ENCODE measurements at regions not wholly inside any gene's neighbourhood (a gene's known extent, or its start where the extent isn't known, plus 50 kb on each side); places are given as distances from the start of the nearest gene placed in this dataset.

DNA sequence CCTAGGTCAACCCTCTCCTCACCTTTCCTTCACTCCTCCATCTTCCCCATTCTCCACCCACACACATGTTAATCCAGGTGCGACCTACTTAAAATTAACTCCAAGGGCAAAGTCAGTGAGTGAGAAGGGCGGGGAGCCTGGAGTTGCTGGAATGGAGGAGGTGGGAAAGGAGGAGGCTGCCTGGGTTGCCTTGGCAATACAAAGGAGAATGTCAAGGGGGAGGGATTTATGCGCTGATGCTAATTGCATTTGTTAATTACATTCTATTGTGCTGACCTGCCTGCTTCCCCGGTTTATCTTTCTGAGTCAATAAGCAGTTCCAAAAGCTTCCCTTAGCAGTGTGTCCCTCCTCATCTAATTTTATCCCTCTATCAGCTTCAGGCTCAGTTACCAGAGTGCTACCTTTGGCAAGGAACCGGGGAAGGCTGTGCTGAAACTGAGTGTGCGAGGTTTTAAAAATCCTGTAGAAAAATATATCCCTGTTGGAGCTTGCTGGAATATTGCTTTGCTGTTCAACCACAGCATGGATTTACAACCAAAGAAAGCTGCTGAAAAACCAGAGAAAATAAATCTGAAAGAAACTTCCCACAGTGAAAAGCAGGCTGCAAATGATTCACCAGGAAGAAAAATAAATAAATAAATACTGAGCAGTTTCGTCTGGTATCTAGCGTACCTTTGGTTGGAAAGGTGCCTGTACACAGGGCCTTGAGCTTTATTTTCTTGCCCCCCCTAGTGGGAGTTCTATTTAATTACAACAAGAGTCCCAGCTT lies 113.2 kb upstream of the DGKB start:
- peak; percentile 81 for TF ChIP-seq CTCF (conservative IDR thresholded peaks at IDR 0.05; ENCODE audit: low read depth, low read length)
- H2AFZ ChIP-seq (ENCODE audit: low read depth), result peak overlapping the region; percentile 77
- H3K4me2 ChIP-seq, result peak overlapping the region; percentile 30
- no peak overlapping the region for H3K4me3 ChIP-seq (IDR thresholded peaks at IDR 0.05; ENCODE audit: insufficient read depth, low read depth, low read length)
- no peaks in the 10 kb centered on the region for H4K20me1 ChIP-seq (ENCODE audit: insufficient read depth)
- no peaks in the 10 kb centered on the region for H3K79me2 ChIP-seq (ENCODE audit: insufficient read depth, low read depth)
- no peak overlapping the region for H3K9ac ChIP-seq
- H3K27me3 ChIP-seq (ENCODE audit: insufficient read depth, low read depth), result no peaks in the 10 kb centered on the region
- peaks cover 8% of the 10 kb centered on the region for H3K4me1 ChIP-seq (ENCODE audit: low read depth, poor library complexity, severe bottlenecking)
- no peaks in the 10 kb centered on the region for H3K36me3 ChIP-seq (ENCODE audit: insufficient read depth)
- H3K27ac ChIP-seq, result no peak overlapping the region

DNA sequence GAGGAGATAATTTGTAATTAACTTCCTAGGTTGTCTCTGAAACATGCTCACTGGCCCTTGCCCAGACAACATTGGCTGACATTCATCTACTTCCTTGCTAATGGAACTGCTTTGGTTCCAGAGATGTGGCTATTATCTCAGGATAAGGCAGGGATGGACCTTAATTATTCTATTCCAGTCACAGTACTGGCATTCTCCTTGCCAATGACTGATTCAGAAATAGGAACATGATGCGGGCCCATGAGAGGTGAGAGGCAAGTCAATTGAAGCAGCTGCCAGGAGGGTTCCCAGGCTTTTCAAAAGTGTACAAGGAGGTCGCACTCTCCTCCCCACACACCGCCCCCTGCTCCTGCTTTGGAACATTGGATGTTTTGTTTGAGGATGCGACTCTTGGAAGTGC lies 109.6 kb upstream of the DGKB start:
- no peak overlapping the region for H3K9ac ChIP-seq
- H3K4me3 ChIP-seq (IDR thresholded peaks at IDR 0.05; ENCODE audit: insufficient read depth, low read depth, low read length), result no peak overlapping the region
- H3K36me3 ChIP-seq (ENCODE audit: insufficient read depth), result no peaks in the 10 kb centered on the region
- H2AFZ ChIP-seq (ENCODE audit: low read depth), result no peak overlapping the region
- no peak for TF ChIP-seq CTCF (conservative IDR thresholded peaks at IDR 0.05; ENCODE audit: low read depth, low read length)
- no peaks in the 10 kb centered on the region for H4K20me1 ChIP-seq (ENCODE audit: insufficient read depth)
- no peaks in the 10 kb centered on the region for H3K79me2 ChIP-seq (ENCODE audit: insufficient read depth, low read depth)
- no peak overlapping the region for H3K4me2 ChIP-seq
- no peaks in the 10 kb centered on the region for H3K27me3 ChIP-seq (ENCODE audit: insufficient read depth, low read depth)
- H3K4me1 ChIP-seq (ENCODE audit: low read depth, poor library complexity, severe bottlenecking), result peaks cover 8% of the 10 kb centered on the region
- H3K27ac ChIP-seq, result no peak overlapping the region

DNA sequence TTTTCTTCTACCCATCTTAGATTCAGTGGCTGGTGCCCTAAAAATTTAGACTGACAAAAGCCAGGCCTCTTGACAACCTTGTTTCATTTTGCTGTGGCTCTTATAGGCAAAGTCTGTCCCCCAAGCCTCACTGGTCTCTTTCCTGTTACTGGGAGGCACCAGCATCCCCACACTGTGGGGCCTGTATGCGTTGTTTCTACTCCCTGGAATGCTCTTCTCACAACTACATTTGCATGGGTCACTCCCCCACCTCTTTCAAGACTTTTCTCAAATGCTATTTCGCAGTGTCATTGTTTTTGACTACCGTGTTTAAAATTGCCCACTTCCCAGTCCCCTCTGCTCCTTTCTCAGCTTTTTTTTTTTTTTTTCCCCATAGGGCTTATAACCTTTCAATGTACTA lies 108.7 kb upstream of the DGKB start:
- no peaks in the 10 kb centered on the region for H4K20me1 ChIP-seq (ENCODE audit: insufficient read depth)
- H3K27ac ChIP-seq, result no peak overlapping the region
- no peak overlapping the region for H2AFZ ChIP-seq (ENCODE audit: low read depth)
- no peaks in the 10 kb centered on the region for H3K27me3 ChIP-seq (ENCODE audit: insufficient read depth, low read depth)
- H3K4me3 ChIP-seq (IDR thresholded peaks at IDR 0.05; ENCODE audit: insufficient read depth, low read depth, low read length), result no peak overlapping the region
- peaks cover 8% of the 10 kb centered on the region for H3K4me1 ChIP-seq (ENCODE audit: low read depth, poor library complexity, severe bottlenecking)
- no peak overlapping the region for H3K4me2 ChIP-seq
- no peak for TF ChIP-seq CTCF (conservative IDR thresholded peaks at IDR 0.05; ENCODE audit: low read depth, low read length)
- no peaks in the 10 kb centered on the region for H3K36me3 ChIP-seq (ENCODE audit: insufficient read depth)
- H3K9ac ChIP-seq, result no peak overlapping the region
- H3K79me2 ChIP-seq (ENCODE audit: insufficient read depth, low read depth), result no peaks in the 10 kb centered on the region

DNA sequence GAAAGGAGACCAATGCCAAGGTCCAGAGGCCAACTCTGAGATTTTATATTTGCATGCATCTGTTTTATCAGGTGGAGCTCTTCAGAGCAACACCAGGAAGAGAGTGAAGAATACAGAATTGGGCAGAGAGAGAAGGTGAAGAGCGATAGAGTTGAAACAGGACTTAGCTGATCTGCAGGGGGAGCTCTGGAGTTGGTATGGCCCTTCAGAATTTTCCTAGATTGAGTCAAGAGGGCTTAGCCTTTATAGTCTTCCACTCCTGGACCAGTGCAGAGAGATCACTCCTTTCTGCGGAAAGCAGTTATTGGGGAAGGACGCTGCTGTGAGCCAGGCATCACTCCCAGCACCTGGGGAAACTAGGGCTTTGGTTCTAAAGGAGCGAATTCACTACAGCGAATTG lies 105.0 kb upstream of the DGKB start:
- Histone ChIP-seq H3K36me3 (ENCODE audit: insufficient read depth) (no peaks in the 10 kb centered on the region), H3K4me1 (ENCODE audit: low read depth, poor library complexity, severe bottlenecking) (no peaks in the 10 kb centered on the region), H3K9ac (no peak overlapping the region), H3K27ac (no peak overlapping the region), H3K27me3 (ENCODE audit: insufficient read depth, low read depth) (no peaks in the 10 kb centered on the region), H4K20me1 (ENCODE audit: insufficient read depth) (no peaks in the 10 kb centered on the region), H3K79me2 (ENCODE audit: insufficient read depth, low read depth) (no peaks in the 10 kb centered on the region), H3K4me3 (IDR thresholded peaks at IDR 0.05; ENCODE audit: insufficient read depth, low read depth, low read length) (no peak overlapping the region), H2AFZ (ENCODE audit: low read depth) (no peak overlapping the region), H3K4me2 (no peak overlapping the region)
- TF ChIP-seq CTCF (conservative IDR thresholded peaks at IDR 0.05; ENCODE audit: low read depth, low read length), result 0 out of 2 replicates have a peak, but pooled peaks have one; percentile 18

Measured in KMS-11 (cell line).